Tibial nerve (tissue), 3 donors: ENCODE measurements at regions not wholly inside any gene's neighbourhood (a gene's known extent, or its start where the extent isn't known, plus 50 kb on each side); places are given as distances from the start of the nearest gene placed in this dataset.

Experiments
- CTCF ChIP-seq, 5 experiments: fragments of 200-600 bp in 3 of 5; fragments of 450-650 bp in 2 of 5; sonication (generic) in 3 of 5; IDR thresholded peaks; one replicate each; pipeline ENCODE4 v1.5.1; 2016 to 2019; ENCODE audit warnings: antibody characterized with exemption in 5 of 5, mild to moderate bottlenecking in 3 of 5, moderate library complexity in 2 of 5
- POLR2A ChIP-seq, 2 donors: fragments of 450-650 bp; IDR thresholded peaks; one replicate each; pipeline ENCODE4 v1.6.1; 2017; ENCODE audit warnings: antibody characterized with exemption in 2 of 2, mild to moderate bottlenecking in 2 of 2, moderate library complexity in 2 of 2

GRCh38 chr2:198571393-198571792 is 767.0 kb downstream of the PLCL1 start:
- TF ChIP-seq CTCF (IDR thresholded peaks at IDR 0.05) (no peak), POLR2A (IDR thresholded peaks at IDR 0.05) (no peak)
